GM10248 (cell line): ENCODE measurements at regions not wholly inside any gene's neighbourhood (a gene's known extent, or its start where the extent isn't known, plus 50 kb on each side); places are given as distances from the start of the nearest gene placed in this dataset.
"Not testable (repeated sequence)": the region's sequence is repeated elsewhere in the genome, so short reads cannot be mapped to it uniquely, and the experiment has no call there.

Experiments used
- CTCF ChIA-PET: fragments of 300-600 bp; sonication (Branson Sonifier 250); formaldehyde crosslinking; extraction: SDS; loops from one replicate; lab custom pipeline; 2021; ENCODE audit warnings: antibody characterized with exemption; lab: Yijun Ruan, JAX
- POLR2A ChIA-PET: fragments of 350-650 bp; sonication (Branson Sonifier 250); formaldehyde crosslinking; extraction: SDS; loops from one replicate; lab custom pipeline; 2020; ENCODE audit warnings: antibody characterized with exemption; lab: Yijun Ruan, JAX
- DNase-seq: peaks from one replicate; pipeline ENCODE4 v3.0.0; 2012; ENCODE audit errors: extremely low spot score
- TF ChIP-seq, protein P1 (sequence below): IDR thresholded peaks from 2 replicates; pipeline ENCODE4 v1.5.1; 2012; ENCODE audit warnings: mild to moderate bottlenecking, low read depth; ENCODE audit errors: extremely low read depth, missing control alignments, control extremely low read depth

DNA sequence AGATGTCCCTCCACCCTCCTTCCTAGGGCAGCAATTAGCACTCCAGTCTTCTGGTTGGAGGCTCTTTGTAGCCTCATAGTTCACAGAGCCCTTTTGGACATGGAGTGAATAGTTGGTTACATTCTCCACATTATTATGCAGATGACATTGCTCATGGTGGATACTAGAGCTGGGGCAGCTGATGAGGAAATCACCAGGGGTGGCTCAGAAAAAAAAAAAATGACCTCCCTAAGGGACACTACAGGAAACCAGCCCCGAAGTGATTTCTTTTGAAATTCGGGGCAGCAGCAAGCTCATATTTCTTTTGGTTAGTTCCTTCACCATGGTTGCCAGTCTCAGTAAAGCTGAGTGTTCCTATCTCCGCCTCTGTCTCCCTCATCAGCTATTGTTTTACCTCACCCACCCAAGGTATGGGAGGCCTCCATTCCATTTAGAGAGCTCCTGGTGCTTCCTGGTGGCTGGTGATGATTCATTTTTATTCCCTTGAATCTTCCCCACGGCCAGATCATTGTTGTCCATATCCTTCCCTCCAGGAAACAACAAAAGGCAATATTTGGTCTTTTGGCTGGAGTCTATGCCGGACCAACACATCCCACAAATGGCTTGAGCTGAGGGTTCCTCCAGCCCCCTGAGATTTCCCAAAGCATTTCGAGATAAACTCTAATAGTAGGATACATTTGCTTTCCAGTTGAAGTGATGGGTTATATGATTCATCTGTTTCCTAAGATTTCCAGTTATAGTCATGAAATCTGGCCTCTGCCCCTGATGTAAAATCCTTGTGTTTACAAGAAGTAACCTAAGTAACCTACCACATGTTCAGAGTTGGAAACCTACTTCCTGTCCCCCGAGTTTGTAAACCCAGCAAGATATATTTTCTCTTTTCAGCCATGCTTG is 56.2 kb upstream of the NID2 start:
- DNase-seq, result no peak
- TF ChIP-seq, protein P1, sequence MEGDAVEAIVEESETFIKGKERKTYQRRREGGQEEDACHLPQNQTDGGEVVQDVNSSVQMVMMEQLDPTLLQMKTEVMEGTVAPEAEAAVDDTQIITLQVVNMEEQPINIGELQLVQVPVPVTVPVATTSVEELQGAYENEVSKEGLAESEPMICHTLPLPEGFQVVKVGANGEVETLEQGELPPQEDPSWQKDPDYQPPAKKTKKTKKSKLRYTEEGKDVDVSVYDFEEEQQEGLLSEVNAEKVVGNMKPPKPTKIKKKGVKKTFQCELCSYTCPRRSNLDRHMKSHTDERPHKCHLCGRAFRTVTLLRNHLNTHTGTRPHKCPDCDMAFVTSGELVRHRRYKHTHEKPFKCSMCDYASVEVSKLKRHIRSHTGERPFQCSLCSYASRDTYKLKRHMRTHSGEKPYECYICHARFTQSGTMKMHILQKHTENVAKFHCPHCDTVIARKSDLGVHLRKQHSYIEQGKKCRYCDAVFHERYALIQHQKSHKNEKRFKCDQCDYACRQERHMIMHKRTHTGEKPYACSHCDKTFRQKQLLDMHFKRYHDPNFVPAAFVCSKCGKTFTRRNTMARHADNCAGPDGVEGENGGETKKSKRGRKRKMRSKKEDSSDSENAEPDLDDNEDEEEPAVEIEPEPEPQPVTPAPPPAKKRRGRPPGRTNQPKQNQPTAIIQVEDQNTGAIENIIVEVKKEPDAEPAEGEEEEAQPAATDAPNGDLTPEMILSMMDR, result no peak
- ChIA-PET POLR2A (no interaction called here), CTCF (interaction anchor here (1.6 kb wide), 1 partner anchor 10 kb away, joined by 3 read pairs; no protein-coding TSS in a partner anchor)

- DNase-seq, POLR2A ChIA-PET, CTCF ChIA-PET: not testable (repeated sequence)
Measured at GRCh38 chr14:52122163-52122562, 53.3 kb upstream of the NID2 start.

DNA sequence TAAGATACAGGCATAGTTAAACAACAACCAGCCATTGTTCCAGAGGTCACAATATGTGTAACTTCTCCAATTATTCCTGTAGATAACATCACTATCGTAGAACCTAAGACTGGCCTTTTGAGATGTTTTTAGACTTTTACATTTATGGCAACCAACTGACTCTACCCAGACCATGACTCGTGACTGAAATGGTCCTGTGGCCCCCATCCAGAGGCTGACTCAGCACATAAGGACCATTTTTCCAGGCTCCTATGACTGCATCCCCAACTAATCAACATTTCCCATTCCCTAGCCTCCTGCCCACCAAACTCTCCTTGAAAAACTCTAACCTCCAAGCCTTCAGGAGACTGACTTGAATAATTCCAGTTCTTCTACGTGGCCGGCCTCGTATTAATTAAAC is 52.6 kb upstream of the NID2 start:
- TF ChIP-seq, protein P1, result no peak
- ChIA-PET CTCF (no interaction called here), POLR2A (no interaction called here)
- no peak for DNase-seq

GRCh38 chr14:52119030-52119429 is 50.2 kb upstream of the NID2 start:
- no peak for DNase-seq
- TF ChIP-seq, protein P1, result no peak
- ChIA-PET POLR2A (no interaction called here), CTCF (no interaction called here)
